SK-N-SH treated with all-trans-retinoic acid at 6 μM for 48 hours (cell line): ENCODE measurements at regions not wholly inside any gene's neighbourhood (a gene's known extent, or its start where the extent isn't known, plus 50 kb on each side); places are given as distances from the start of the nearest gene placed in this dataset.
"Not testable (repeated sequence)": the region's sequence is repeated elsewhere in the genome, so short reads cannot be mapped to it uniquely, and the experiment has no call there.

Experiments used
- ATAC-seq: fragments of 200-7000 bp; cut with Tn5 transposase; 3 replicates; pipeline ENCODE4 v1.9.1; 2020; ENCODE audit warnings: mild to moderate bottlenecking, moderate library complexity
- ARNTL ChIP-seq: fragments of 450-650 bp; formaldehyde crosslinking; IDR thresholded peaks from 2 replicates; pipeline ENCODE4 v1.5.0; 2020; ENCODE audit warnings: low read depth, mild to moderate bottlenecking, moderate library complexity, borderline replicate concordance
- BACH2 ChIP-seq: fragments of 250-450 bp; sonication (Bioruptor Pico); IDR thresholded peaks from 2 replicates; pipeline ENCODE4 v1.9.0; 2021; ENCODE audit warnings: mild to moderate bottlenecking, borderline replicate concordance
- CSDC2 ChIP-seq: fragments of 250-450 bp; sonication (Bioruptor Pico); IDR thresholded peaks from 2 replicates; pipeline ENCODE4 v1.5.0; 2020; ENCODE audit warnings: mild to moderate bottlenecking, moderate library complexity
- ESRRG ChIP-seq: fragments of 250-450 bp; sonication (Bioruptor Pico); IDR thresholded peaks from 2 replicates; pipeline ENCODE4 v1.6.1; 2021; ENCODE audit warnings: mild to moderate bottlenecking
- GLIS3 ChIP-seq: fragments of 250-450 bp; sonication (Bioruptor Pico); IDR thresholded peaks from 2 replicates; pipeline ENCODE4 v1.5.0; 2020; ENCODE audit warnings: mild to moderate bottlenecking, moderate library complexity
- ISL1 ChIP-seq: fragments of 250-450 bp; sonication (Bioruptor Pico); IDR thresholded peaks from 2 replicates; pipeline ENCODE4 v2.1.2; 2022; ENCODE audit warnings: mild to moderate bottlenecking, moderate library complexity
- OSR1 ChIP-seq: fragments of 250-450 bp; sonication (Bioruptor Pico); IDR thresholded peaks from 2 replicates; pipeline ENCODE4 v1.8.0; 2022; ENCODE audit warnings: moderate library complexity, mild to moderate bottlenecking, inconsistent platforms
- PPARA ChIP-seq: fragments of 250-450 bp; sonication (Bioruptor Pico); IDR thresholded peaks from 2 replicates; pipeline ENCODE4 v1.5.0; 2020; ENCODE audit warnings: mild to moderate bottlenecking, borderline replicate concordance
- RARB ChIP-seq: fragments of 250-450 bp; sonication (Bioruptor Pico); IDR thresholded peaks from 2 replicates; pipeline ENCODE4 v1.8.0; 2021; ENCODE audit warnings: mild to moderate bottlenecking, moderate library complexity
- SNAI2 ChIP-seq: fragments of 250-450 bp; sonication (Bioruptor Pico); IDR thresholded peaks from 2 replicates; pipeline ENCODE4 v1.5.0; 2020; ENCODE audit warnings: mild to moderate bottlenecking, moderate library complexity
- TCF4 ChIP-seq: fragments of 250-450 bp; sonication (Bioruptor Pico); IDR thresholded peaks from 2 replicates; pipeline ENCODE4 v1.8.0; 2021; ENCODE audit warnings: mild to moderate bottlenecking, moderate library complexity, borderline replicate concordance
- TOX ChIP-seq: fragments of 250-450 bp; sonication (Bioruptor Pico); IDR thresholded peaks from 2 replicates; pipeline ENCODE4 v1.8.0; 2021; ENCODE audit warnings: mild to moderate bottlenecking, moderate library complexity, borderline replicate concordance
- ZC3H10 ChIP-seq: fragments of 250-450 bp; sonication (Bioruptor Pico); IDR thresholded peaks from 2 replicates; pipeline ENCODE4 v1.5.1; 2021; ENCODE audit warnings: mild to moderate bottlenecking, moderate library complexity
- ZFP3 ChIP-seq: fragments of 250-450 bp; sonication (Bioruptor Pico); IDR thresholded peaks from 2 replicates; pipeline ENCODE4 v1.5.0; 2020; ENCODE audit warnings: mild to moderate bottlenecking, moderate library complexity
- ZFP30 ChIP-seq: fragments of 450-650 bp; formaldehyde crosslinking; IDR thresholded peaks from 2 replicates; pipeline ENCODE4 v1.5.0; 2022; ENCODE audit warnings: mild to moderate bottlenecking, moderate library complexity
- ZNF70 ChIP-seq: fragments of 450-650 bp; formaldehyde crosslinking; IDR thresholded peaks from 2 replicates; pipeline ENCODE4 v1.5.0; 2020; ENCODE audit warnings: mild to moderate bottlenecking, moderate library complexity
- TF ChIP-seq, protein P1 (sequence below): fragments of 250-450 bp; sonication (Bioruptor Pico); IDR thresholded peaks from 2 replicates; pipeline ENCODE4 v1.8.0; 2021; ENCODE audit warnings: low read depth, mild to moderate bottlenecking, moderate library complexity, borderline replicate concordance
- TF ChIP-seq, protein P2 (sequence below): fragments of 250-450 bp; sonication (Bioruptor Pico); IDR thresholded peaks from 2 replicates; pipeline ENCODE4 v1.5.1; 2020; ENCODE audit warnings: low read depth, mild to moderate bottlenecking, moderate library complexity
- TF ChIP-seq, protein P3 (sequence below): fragments of 250-450 bp; sonication (Bioruptor Pico); IDR thresholded peaks from 2 replicates; pipeline ENCODE4 v1.8.0; 2020; ENCODE audit warnings: mild to moderate bottlenecking, moderate library complexity, borderline replicate concordance
- TF ChIP-seq, protein P4 (sequence below): fragments of 250-450 bp; sonication (Bioruptor Pico); IDR thresholded peaks from 2 replicates; pipeline ENCODE4 v1.5.0; 2020; ENCODE audit warnings: mild to moderate bottlenecking, moderate library complexity
- TF ChIP-seq, protein P5 (sequence below): fragments of 250-450 bp; sonication (Bioruptor Pico); IDR thresholded peaks from 2 replicates; pipeline ENCODE4 v1.5.1; 2021; ENCODE audit warnings: mild to moderate bottlenecking, moderate library complexity

DNA sequence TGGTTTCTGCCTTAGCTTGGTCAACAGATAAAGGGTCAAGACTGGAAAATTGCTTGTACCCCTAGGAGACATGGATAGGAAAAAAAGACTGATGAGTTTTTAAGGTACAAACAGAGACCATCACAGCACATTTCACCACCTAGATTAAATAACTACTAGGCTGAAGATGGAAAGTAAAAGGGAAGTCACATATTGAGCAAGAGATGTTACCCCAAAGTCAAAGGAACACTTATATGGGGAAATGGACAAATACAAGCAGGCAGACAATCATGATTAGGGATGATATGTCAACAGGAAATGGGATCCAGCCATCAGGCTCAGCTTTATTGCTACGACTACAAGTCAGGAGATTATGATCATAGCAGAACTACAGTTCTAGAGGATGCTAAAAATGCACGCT is 1643.1 kb upstream of the CELF4 start:
- TF ChIP-seq SNAI2 (CRISPR knock-in tag) = no peak
- TF ChIP-seq TCF4 = no peak
- TF ChIP-seq, protein P1, sequence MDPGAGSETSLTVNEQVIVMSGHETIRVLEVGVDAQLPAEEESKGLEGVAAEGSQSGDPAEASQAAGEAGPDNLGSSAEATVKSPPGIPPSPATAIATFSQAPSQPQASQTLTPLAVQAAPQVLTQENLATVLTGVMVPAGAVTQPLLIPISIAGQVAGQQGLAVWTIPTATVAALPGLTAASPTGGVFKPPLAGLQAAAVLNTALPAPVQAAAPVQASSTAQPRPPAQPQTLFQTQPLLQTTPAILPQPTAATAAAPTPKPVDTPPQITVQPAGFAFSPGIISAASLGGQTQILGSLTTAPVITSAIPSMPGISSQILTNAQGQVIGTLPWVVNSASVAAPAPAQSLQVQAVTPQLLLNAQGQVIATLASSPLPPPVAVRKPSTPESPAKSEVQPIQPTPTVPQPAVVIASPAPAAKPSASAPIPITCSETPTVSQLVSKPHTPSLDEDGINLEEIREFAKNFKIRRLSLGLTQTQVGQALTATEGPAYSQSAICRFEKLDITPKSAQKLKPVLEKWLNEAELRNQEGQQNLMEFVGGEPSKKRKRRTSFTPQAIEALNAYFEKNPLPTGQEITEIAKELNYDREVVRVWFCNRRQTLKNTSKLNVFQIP (CRISPR knock-in tag) = no peak
- no peak for ATAC-seq

DNA sequence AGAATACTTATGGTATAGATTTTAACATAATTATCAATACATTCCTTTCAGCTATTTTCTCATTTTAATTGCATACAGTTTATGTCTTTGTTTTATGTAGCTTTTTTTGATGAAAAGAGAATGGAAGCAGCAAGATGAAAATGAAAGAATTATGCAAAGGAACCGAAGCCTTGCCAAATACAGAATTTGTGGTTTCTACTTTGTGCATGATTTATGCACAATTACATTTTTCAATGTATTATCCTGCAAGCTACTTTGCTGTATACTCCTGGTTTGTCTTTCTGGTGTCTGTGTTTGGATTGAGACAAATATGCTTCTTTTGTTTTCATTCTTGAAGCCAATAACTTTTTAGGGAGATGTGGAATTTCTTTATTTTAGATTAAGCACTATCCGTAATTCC is 1642.6 kb upstream of the CELF4 start:
- TF ChIP-seq, protein P2, sequence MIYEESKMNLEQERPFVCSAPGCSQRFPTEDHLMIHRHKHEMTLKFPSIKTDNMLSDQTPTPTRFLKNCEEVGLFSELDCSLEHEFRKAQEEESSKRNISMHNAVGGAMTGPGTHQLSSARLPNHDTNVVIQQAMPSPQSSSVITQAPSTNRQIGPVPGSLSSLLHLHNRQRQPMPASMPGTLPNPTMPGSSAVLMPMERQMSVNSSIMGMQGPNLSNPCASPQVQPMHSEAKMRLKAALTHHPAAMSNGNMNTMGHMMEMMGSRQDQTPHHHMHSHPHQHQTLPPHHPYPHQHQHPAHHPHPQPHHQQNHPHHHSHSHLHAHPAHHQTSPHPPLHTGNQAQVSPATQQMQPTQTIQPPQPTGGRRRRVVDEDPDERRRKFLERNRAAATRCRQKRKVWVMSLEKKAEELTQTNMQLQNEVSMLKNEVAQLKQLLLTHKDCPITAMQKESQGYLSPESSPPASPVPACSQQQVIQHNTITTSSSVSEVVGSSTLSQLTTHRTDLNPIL (CRISPR knock-in tag) = no peak
- TF ChIP-seq ZNF70 (CRISPR knock-in tag) = no peak
- TF ChIP-seq GLIS3 = no peak
- no peak for TF ChIP-seq ISL1 (CRISPR knock-in tag)
- no peak for ATAC-seq

DNA sequence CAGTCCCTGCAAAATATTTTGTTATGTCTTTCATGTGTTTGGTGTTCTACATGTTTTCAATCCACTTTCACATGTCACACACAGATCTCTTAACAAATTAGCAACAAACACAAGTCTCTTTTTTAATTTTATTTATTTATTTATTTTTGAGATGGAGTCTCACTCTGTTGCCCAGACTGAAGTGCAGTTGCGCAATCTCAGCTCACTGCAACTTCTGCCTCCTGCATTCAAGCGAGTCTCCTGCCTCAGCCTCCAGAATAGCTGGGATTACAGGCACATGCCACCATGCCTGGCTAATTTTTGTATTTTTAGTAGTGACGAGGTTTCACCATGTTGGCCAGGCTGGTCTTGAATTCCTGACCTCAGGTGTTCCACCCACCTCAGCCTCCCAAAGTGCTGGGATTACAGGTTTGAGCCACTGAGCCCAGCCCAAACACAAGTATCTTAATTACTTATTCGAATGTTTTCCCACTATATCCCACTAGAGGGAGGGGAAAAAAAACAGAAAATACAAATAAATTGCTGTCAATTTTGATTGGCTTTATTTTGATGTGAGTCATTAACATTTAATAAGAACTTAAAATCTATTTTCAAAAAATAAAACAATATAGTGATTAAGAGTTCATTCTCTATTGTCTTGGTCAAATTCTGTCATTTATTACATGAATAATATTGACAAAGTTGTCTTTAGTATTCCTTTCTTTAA is 1641.0 kb upstream of the CELF4 start:
- not testable (repeated sequence) for ATAC-seq

DNA sequence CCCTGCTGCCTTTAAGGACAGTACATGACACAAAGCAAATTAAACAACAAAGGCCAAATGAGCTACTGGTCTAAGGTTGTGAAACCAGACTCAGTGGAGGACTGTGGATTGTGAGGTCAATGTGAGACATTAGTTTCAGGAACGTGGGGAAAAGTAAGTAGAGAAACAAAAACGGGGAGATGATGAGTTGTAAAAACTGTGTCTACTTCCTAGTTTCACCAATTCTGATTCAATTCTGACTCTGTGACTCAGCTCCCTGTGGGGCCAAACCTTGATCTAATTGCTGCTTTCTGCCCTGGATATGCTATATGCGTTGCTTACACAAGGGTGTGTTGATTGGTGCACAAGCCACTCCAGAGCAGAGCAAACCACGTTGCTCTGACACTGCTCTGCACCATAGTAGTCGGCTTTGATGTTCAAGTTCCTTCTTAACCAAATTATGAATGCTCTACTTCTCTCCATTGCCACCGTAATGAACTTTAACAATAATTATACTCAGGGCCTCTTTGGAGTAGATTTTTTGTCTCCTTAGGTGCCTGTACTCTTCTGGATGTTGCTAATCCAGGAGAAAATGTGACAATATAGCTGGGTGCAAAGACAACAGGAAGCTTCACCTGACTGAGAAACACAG is 1640.1 kb upstream of the CELF4 start:
- TF ChIP-seq CSDC2 (CRISPR knock-in tag) = no peak
- TF ChIP-seq ZFP3 (CRISPR knock-in tag) = no peak
- no peak for TF ChIP-seq PPARA
- TF ChIP-seq, protein P1 (CRISPR knock-in tag) = no peak
- no peak for TF ChIP-seq TCF4
- TF ChIP-seq ESRRG (CRISPR knock-in tag) = no peak
- TF ChIP-seq, protein P2 (CRISPR knock-in tag) = no peak
- no peak for TF ChIP-seq ARNTL (CRISPR knock-in tag)
- TF ChIP-seq ZNF70 (CRISPR knock-in tag) = no peak
- TF ChIP-seq ZC3H10 (CRISPR knock-in tag) = no peak
- no peak for TF ChIP-seq BACH2 (CRISPR knock-in tag)
- TF ChIP-seq, protein P3, sequence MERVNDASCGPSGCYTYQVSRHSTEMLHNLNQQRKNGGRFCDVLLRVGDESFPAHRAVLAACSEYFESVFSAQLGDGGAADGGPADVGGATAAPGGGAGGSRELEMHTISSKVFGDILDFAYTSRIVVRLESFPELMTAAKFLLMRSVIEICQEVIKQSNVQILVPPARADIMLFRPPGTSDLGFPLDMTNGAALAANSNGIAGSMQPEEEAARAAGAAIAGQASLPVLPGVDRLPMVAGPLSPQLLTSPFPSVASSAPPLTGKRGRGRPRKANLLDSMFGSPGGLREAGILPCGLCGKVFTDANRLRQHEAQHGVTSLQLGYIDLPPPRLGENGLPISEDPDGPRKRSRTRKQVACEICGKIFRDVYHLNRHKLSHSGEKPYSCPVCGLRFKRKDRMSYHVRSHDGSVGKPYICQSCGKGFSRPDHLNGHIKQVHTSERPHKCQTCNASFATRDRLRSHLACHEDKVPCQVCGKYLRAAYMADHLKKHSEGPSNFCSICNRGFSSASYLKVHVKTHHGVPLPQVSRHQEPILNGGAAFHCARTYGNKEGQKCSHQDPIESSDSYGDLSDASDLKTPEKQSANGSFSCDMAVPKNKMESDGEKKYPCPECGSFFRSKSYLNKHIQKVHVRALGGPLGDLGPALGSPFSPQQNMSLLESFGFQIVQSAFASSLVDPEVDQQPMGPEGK (CRISPR knock-in tag) = no peak
- no peak for TF ChIP-seq RARB (CRISPR knock-in tag)
- TF ChIP-seq TOX (CRISPR knock-in tag) = no peak
- TF ChIP-seq, protein P4, sequence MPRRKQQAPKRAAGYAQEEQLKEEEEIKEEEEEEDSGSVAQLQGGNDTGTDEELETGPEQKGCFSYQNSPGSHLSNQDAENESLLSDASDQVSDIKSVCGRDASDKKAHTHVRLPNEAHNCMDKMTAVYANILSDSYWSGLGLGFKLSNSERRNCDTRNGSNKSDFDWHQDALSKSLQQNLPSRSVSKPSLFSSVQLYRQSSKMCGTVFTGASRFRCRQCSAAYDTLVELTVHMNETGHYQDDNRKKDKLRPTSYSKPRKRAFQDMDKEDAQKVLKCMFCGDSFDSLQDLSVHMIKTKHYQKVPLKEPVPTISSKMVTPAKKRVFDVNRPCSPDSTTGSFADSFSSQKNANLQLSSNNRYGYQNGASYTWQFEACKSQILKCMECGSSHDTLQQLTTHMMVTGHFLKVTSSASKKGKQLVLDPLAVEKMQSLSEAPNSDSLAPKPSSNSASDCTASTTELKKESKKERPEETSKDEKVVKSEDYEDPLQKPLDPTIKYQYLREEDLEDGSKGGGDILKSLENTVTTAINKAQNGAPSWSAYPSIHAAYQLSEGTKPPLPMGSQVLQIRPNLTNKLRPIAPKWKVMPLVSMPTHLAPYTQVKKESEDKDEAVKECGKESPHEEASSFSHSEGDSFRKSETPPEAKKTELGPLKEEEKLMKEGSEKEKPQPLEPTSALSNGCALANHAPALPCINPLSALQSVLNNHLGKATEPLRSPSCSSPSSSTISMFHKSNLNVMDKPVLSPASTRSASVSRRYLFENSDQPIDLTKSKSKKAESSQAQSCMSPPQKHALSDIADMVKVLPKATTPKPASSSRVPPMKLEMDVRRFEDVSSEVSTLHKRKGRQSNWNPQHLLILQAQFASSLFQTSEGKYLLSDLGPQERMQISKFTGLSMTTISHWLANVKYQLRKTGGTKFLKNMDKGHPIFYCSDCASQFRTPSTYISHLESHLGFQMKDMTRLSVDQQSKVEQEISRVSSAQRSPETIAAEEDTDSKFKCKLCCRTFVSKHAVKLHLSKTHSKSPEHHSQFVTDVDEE = no peak
- TF ChIP-seq ZFP30 (CRISPR knock-in tag) = no peak
- no peak for TF ChIP-seq ISL1 (CRISPR knock-in tag)
- TF ChIP-seq, protein P5, sequence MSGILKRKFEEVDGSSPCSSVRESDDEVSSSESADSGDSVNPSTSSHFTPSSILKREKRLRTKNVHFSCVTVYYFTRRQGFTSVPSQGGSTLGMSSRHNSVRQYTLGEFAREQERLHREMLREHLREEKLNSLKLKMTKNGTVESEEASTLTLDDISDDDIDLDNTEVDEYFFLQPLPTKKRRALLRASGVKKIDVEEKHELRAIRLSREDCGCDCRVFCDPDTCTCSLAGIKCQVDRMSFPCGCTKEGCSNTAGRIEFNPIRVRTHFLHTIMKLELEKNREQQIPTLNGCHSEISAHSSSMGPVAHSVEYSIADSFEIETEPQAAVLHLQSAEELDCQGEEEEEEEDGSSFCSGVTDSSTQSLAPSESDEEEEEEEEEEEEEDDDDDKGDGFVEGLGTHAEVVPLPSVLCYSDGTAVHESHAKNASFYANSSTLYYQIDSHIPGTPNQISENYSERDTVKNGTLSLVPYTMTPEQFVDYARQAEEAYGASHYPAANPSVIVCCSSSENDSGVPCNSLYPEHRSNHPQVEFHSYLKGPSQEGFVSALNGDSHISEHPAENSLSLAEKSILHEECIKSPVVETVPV (CRISPR knock-in tag) = no peak
- no peak for TF ChIP-seq OSR1
- ATAC-seq = no peak
